PC-9 (cell line): ENCODE measurements at regions not wholly inside any gene's neighbourhood (a gene's known extent, or its start where the extent isn't known, plus 50 kb on each side); places are given as distances from the start of the nearest gene placed in this dataset.

ENCODE experiments used
- EZH2 ChIP-seq: fragments of 200-600 bp; sonication (generic); IDR thresholded peaks from 2 replicates; pipeline ENCODE4 v1.8.0; 2017; ENCODE audit warnings: antibody characterized with exemption, low read depth
- TF ChIP-seq, protein P1 (sequence below): fragments of 200-600 bp; sonication (generic); conservative IDR thresholded peaks from 2 replicates; pipeline ENCODE4 v1.6.1; 2017; ENCODE audit warnings: mixed run types, antibody characterized with exemption, mild to moderate bottlenecking, moderate library complexity

DNA sequence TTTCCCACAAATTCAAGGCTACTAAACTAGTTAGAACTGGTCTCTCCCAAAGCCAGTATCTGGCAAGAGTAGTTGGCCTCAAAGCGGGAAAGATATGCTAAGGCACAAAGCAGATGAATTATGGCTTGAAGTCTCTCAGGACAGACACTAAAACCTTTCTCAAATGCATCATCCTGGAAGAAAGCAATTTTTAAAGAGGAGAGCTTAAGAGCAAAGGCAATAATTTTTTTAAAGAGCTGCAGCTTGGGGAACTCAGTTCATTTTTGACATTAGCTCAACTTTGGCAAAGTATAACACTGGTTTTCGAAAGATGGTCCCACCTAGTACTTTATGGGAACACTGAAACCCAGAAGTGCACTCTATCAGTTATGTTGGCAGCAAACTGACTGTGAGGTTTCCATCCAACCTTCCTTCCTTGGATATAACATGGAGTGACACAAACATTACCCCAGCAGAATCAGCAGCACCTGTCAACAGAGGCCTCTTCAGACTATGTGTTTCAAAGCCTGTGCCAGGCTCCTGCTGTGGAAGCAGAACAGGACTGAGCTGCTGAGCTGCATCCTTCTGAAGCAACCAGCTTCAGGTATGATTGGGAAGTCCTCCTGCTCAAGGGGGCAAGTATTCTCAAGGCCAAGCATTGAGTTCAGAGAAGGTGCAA lies 852.3 kb upstream of the HS3ST5 start:
- TF ChIP-seq, protein P1, sequence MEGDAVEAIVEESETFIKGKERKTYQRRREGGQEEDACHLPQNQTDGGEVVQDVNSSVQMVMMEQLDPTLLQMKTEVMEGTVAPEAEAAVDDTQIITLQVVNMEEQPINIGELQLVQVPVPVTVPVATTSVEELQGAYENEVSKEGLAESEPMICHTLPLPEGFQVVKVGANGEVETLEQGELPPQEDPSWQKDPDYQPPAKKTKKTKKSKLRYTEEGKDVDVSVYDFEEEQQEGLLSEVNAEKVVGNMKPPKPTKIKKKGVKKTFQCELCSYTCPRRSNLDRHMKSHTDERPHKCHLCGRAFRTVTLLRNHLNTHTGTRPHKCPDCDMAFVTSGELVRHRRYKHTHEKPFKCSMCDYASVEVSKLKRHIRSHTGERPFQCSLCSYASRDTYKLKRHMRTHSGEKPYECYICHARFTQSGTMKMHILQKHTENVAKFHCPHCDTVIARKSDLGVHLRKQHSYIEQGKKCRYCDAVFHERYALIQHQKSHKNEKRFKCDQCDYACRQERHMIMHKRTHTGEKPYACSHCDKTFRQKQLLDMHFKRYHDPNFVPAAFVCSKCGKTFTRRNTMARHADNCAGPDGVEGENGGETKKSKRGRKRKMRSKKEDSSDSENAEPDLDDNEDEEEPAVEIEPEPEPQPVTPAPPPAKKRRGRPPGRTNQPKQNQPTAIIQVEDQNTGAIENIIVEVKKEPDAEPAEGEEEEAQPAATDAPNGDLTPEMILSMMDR = no peak
- no peak for TF ChIP-seq EZH2
